ENCODE measurements at regions not wholly inside any gene's neighbourhood (a gene's known extent, or its start where the extent isn't known, plus 50 kb on each side); places are given as distances from the start of the nearest gene placed in this dataset.

GRCh38 chr3:66753670-66754069 is 244.4 kb upstream of the KBTBD8 start:
- DNase-seq, result no peak

DNA sequence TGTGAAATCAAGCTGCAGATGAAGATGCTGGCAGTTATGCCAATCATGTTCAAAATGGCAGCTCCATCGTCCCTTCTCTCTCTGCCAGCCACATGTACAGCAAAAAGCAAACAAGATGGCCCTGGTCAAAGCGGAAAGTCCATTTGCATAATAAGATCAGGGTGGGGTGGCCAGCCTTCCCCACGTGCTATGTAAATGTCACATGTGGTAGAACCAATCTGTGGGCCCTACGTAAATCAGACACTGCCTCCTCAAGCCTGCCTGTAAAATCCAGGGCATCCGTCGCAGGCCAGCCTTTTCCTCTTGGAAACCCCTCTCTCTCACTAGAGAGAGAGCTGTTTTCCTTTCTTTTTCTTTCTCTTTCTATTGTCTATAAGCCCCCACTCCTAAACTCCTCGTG is 243.5 kb upstream of the KBTBD8 start:
- no peak for DNase-seq

- DNase-seq, result no peak
Observed at GRCh38 chr3:66755924-66756323, 242.2 kb upstream of the KBTBD8 start.

DNA sequence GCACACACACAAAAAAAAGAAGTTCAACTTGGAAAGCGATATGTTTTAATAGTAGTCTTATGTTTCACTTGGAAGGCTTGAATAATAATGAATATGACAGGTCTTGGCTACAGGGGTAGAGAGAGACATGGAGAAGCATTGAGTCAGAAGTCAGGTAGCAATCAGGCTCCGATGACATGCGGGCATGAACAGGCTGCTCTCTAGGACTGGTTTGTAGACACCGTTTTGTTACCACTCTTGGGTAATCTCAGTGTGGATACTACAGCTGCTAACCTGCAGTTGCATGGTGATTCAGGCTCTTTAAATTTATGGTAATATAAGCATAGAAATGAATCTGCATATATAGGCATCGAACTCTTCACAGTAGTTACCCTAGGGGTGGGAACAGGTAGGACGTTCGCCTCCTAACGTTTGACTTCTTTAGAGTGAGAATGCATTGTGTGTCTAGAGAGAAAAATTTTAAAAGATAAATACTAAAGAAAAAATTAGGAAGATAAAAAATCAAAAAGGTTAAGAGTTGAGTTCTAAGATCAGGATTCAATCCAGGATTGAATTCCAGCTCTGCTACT is 241.6 kb upstream of the KBTBD8 start:
- no peak for DNase-seq

- no peak for DNase-seq
Observed at GRCh38 chr3:66761093-66761780, 236.9 kb upstream of the KBTBD8 start.

DNA sequence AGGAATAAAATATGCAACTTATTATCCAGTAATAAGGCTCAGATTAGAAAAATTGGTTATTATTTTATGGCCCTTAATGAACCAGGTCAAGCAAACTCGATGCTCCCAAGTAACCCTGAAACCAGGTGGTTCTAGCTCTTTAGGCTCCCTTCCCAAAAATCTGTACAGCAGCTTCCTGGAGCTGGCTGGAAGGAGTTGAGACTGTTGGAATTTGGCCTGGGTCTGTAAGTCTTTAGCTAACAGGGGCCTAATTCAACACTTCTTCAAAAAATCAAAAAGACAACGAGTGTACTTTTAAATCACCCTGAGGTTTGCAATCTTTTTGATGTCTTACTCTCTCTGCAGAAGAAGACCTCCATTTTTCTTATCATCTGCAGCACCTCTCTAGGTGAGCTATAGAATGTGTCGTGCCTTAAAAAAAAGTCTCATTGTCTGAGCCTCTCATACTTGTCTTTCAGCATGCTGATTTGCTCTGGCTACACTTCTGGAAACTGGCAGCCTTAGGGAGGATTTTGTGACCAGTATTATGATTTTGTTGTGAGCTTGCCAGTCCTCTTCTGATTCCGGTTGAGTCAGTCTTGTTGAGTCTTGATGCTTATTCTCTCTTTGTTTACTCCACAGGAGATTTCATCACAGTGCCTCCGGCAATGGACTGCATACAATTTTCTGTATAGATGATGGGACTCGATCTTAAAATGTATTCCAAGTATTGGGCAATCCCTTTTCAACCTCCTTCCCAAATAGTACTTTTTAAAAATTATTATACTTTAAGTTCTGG is 235.0 kb upstream of the KBTBD8 start:
- no peak for DNase-seq

DNA sequence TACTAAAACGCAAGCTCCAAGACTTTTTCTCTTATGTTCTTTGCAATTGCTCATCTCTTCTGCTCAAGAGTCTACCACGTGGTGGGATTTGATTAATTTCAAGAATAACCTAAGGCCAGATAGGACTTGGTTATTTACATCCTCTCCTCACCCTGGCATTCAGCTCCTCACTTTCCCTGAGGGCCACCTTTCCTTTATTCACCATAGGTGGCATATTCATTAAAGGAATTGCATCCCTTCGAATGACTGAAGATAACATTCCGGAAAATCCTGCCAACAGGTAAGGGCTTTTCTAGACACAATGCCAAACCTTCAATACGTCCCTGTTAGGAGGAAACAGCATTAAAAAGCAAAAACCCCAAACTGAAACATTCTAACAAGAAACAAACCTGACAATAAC is 220.0 kb upstream of the KBTBD8 start:
- DNase-seq, result no peak

- no peak for DNase-seq
Observed at GRCh38 chr3:66778777-66779176, 219.3 kb upstream of the KBTBD8 start.

DNA sequence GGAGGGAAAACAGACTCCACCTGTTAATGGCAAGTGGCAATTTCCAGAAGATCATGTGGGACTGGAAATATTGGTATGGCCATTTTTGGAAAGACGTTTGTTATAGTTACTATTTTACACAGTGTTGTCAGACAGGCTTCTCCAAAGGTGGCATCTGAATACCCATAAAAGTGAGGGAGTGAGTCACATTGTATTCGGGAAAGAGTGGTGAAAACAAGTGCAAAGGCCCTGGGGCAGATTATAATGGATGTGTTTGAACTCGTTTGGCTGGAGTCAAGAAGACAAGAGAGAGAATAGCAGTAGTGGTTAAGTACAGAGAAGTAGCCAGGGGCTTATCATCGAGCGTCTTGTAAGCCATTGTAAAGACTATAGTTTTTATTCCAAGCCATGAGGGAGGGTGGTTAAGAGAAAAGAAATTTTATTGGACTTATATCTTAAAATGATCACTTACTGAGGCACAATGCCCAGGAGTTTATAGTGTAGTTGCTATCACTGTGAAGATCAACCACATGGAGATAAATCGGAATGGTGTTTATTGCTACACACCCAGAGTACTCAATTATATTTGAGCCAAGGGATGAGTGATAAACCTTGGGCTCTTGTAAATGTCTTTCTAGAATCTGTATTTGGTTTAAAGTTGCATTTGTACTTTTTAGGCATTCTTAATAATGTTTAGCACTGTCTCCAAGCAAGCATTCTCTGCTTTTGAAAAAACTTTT is 212.8 kb upstream of the KBTBD8 start:
- DNase-seq, result no peak

- no peak for DNase-seq
Observed at GRCh38 chr3:66789580-66790237, 208.4 kb upstream of the KBTBD8 start.

DNA sequence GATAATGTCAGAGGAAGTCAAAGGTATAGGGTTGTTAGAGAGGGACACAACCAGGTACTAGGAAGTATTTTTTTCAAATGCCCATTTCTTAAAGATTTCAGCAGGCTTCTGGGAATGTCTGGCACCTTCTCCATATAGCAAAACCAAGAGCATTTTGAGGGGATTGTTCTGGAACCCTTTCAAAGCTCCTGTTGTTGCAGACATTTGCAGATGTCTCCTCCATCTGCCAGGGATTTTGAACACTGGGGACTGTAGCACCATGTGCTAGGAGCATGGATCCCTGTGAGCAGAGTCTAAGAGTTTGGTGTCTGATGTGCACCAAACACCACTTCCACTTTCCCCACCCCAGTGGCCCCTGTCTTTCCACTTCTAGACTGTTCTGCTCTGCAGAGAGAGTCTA is 206.0 kb upstream of the KBTBD8 start:
- DNase-seq, result no peak

DNA sequence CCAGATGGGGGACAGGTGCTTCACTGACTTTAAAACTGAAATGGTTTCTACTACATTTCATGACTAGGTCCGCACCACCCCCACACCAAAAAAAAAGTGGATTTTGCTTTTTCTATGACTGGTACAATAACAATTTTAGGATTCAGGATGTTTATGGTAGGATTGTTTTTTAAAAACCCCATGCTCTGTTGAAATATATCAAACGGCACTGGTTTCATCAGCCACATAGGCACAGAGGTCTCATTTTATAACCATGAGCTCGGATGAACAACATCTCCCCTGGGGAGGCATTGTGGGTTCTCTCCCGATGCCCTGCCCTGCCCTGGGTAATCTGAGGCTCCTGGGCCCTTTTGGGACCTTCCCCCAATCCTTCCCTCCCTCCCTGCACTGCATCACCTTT is 202.7 kb upstream of the KBTBD8 start:
- no peak for DNase-seq

- no peak for DNase-seq
Observed at GRCh38 chr3:66796343-66796742, 201.8 kb upstream of the KBTBD8 start.

- no peak for DNase-seq
Observed at GRCh38 chr3:66797889-66798560, 200.1 kb upstream of the KBTBD8 start.

DNA sequence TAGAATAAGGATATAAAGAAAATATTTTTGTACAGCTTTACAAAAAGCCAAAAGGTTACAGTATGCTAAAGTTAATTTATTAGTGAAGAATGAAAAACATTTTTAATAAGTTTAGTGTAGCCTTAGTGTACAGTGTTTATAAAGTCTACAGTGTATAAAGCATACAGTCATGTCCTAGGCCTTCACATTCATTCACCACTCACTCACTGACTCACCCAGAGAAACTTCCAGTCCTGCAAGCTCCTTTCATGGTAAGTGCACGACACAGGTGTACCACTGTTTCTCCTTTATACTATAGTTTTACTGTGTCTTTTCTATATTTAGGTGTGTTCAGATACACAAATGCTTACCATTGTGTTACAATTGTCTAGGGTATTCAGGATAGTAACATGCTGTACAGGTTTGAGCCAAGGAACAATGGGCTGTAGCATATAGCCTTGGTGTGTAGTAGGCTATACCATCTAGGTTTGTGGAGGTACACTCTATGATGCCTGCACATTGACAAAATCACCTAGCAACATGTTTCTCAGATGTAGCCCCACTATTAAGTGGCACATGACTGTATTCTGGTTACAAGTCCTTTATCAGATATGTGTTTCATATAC is 197.1 kb upstream of the KBTBD8 start:
- DNase-seq, result no peak

GRCh38 chr3:66803206-66803605 is 194.9 kb upstream of the KBTBD8 start:
- no peak for DNase-seq

DNA sequence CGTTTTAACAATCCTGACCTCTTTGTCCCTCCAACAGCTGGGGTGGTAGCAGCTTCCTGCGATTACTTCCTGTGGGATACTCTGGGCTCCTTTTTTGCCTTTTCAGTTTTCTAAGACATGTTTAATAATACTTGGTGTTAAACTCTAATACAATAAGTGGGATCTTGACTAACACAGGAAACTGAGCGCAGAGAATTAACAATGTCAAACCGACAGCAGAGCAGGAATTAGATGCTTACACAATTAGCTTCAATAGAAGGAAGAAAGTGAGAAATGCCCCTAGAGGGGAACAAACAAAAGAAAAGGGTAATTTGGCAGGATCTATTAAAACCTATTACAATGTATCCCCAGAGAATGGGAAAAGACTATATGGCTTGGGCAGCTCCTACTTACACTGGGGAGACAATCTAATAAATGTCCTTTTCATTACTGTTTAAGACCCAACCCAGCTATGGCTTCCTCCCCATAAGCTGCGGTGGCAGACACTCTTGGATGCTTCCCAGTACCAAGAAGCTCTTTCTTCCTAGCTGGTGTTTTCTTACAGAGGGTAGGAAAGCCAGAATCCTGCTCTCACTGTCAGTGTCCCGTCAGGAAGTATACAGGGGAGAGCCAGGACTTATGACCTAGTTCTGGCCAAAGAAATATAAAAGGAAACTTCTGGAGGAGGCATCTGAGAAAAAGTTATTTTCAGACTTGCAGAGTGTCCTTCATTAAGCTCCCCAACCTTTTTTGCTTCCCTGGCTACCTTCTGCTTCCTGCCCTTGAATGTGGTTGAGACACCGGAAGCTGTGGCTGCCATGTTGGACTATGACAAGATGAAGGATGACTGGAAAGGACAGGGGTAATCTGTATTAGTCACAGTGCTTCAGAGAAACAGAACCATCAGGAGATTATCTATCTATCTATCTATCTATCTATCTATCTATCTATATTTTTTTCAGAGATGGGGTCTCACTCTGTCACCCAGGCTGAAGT is 194.1 kb upstream of the KBTBD8 start:
- DNase-seq, result no peak

- DNase-seq, result no peak
Observed at GRCh38 chr3:66808891-66809594, 189.1 kb upstream of the KBTBD8 start.

DNA sequence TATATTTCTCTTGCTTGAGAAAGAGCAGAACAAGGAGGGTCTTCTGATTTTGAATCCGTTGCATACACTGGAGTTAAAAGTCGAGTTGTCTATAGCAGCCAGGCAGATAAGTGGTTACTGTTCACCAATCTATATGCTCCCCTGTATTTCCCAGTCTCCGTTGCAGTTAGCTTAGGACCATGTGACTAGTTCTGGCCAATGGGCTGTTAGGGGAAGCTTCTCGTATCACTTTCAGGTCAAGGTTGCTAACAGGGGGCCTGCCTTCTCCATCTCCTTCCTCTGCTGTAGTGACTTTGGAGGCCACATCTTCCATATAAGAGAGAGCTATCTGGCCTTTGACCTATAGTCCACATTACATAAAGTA is 188.5 kb upstream of the KBTBD8 start:
- DNase-seq, result no peak

DNA sequence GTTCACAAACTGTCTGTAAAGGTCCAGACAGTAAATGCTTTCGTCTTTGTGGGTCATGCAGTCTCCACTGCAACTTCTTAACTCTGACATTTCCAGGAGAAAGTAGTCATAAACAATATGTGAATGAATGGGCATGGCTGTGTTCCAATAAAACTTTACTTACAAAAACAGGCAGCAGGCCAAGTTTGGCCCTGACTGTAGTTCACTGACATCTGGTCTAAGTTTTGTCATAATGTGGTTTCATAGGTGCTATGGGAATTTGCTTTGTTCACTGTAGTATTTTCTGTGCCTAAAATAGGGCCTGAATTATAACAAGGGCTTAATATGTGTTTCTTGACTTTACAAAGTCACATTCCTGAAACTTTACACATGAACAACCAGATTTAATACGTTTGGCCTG is 186.0 kb upstream of the KBTBD8 start:
- no peak for DNase-seq
